PC-3 (cell line): ENCODE measurements at regions not wholly inside any gene's neighbourhood (a gene's known extent, or its start where the extent isn't known, plus 50 kb on each side); places are given as distances from the start of the nearest gene placed in this dataset.

Experiments used
- EZH2 ChIP-seq: fragments of 300-600 bp; sonication (generic); IDR thresholded peaks from one replicate; pipeline ENCODE4 v1.6.1; 2017; ENCODE audit warnings: antibody characterized with exemption, mild to moderate bottlenecking, low read length; ENCODE audit not compliant: unreplicated experiment
- EZH2phosphoT487 ChIP-seq: fragments of 300-600 bp; sonication (generic); IDR thresholded peaks from 2 replicates; pipeline ENCODE4 v1.6.1; 2018; ENCODE audit warnings: mild to moderate bottlenecking, antibody characterized with exemption, low read length, borderline replicate concordance

- TF ChIP-seq EZH2phosphoT487 (no peak), EZH2 (no peak)
Observed at GRCh38 chr20:43831481-43832065, 83.1 kb upstream of the TOX2 start.
